Hepatocyte (in vitro differentiated cells): ENCODE measurements at regions not wholly inside any gene's neighbourhood (a gene's known extent, or its start where the extent isn't known, plus 50 kb on each side); places are given as distances from the start of the nearest gene placed in this dataset.
"Not testable (repeated sequence)": the region's sequence is repeated elsewhere in the genome, so short reads cannot be mapped to it uniquely, and the experiment has no call there.

Source experiments
- DNase-seq: peaks from one replicate; pipeline ENCODE4 v3.0.0-alpha.2; 2016; ENCODE audit warnings: low spot score
- H2AFZ ChIP-seq: fragments of 200-600 bp; sonication (generic); 2 replicates; pipeline ENCODE4 v1.6.0; 2016; ENCODE audit warnings: antibody characterized with exemption, mild to moderate bottlenecking
- H3K27ac ChIP-seq: fragments of 200-600 bp; sonication (generic); 2 replicates; pipeline ENCODE4 v1.5.1; 2016; ENCODE audit warnings: mild to moderate bottlenecking
- H3K27me3 ChIP-seq: fragments of 200-600 bp; sonication (generic); 2 replicates; pipeline ENCODE4 v1.6.1; 2016
- H3K36me3 ChIP-seq: fragments of 200-600 bp; sonication (generic); replicated peaks from 2 replicates; pipeline ENCODE4 v1.5.1; 2016; ENCODE audit warnings: low read depth; ENCODE audit not compliant: insufficient read depth
- H3K4me1 ChIP-seq: fragments of 200-600 bp; sonication (generic); 2 replicates; pipeline ENCODE4 v1.5.1; 2016; ENCODE audit warnings: mild to moderate bottlenecking, moderate library complexity; ENCODE audit not compliant: insufficient read depth
- H3K4me2 ChIP-seq: fragments of 200-600 bp; sonication (generic); 2 replicates; pipeline ENCODE4 v1.6.0; 2016
- H3K4me3 ChIP-seq: fragments of 200-600 bp; sonication (generic); 2 replicates; pipeline ENCODE4 v1.5.1; 2016; ENCODE audit warnings: mild to moderate bottlenecking
- H3K79me2 ChIP-seq: fragments of 200-600 bp; sonication (generic); 2 replicates; pipeline ENCODE4 v1.6.0; 2017; ENCODE audit warnings: mild to moderate bottlenecking
- H3K9me2 ChIP-seq: fragments of 200-600 bp; sonication (generic); replicated peaks from 2 replicates; pipeline ENCODE4 v1.6.0; 2017; ENCODE audit warnings: mild to moderate bottlenecking; ENCODE audit not compliant: insufficient read depth
- H3K9me3 ChIP-seq: fragments of 200-600 bp; sonication (generic); 2 replicates; pipeline ENCODE4 v1.5.1; 2016; ENCODE audit warnings: low read depth, mild to moderate bottlenecking
- H4K20me1 ChIP-seq: fragments of 200-600 bp; sonication (generic); 2 replicates; pipeline ENCODE4 v1.6.0; 2016; ENCODE audit warnings: mild to moderate bottlenecking; ENCODE audit not compliant: insufficient read depth, poor library complexity, severe bottlenecking
- EZH2 ChIP-seq: fragments of 200-600 bp; sonication (generic); IDR thresholded peaks from 2 replicates; pipeline ENCODE4 v1.6.1; 2016; ENCODE audit warnings: antibody characterized with exemption, mild to moderate bottlenecking, borderline replicate concordance
- EZH2phosphoT487 ChIP-seq: fragments of 200-600 bp; sonication (generic); IDR thresholded peaks from one replicate; pipeline ENCODE4 v1.6.1; 2018; ENCODE audit warnings: antibody characterized with exemption, mild to moderate bottlenecking, low read depth, moderate library complexity; ENCODE audit not compliant: unreplicated experiment, severe bottlenecking
- WGBS: methylation state at CpG from one replicate; pipeline ENCODE4 v1.1.6; 2016; ENCODE audit warnings: low lambda C conversion rate; ENCODE audit errors: missing lambda C conversion rate; 5-methylcytosine and 5-hydroxymethylcytosine counted together
- TF ChIP-seq, protein P1 (sequence below): fragments of 200-600 bp; sonication (generic); IDR thresholded peaks from 2 replicates; pipeline ENCODE4 v1.5.1; 2016; ENCODE audit warnings: antibody characterized with exemption, mild to moderate bottlenecking; ENCODE audit not compliant: poor library complexity

DNA sequence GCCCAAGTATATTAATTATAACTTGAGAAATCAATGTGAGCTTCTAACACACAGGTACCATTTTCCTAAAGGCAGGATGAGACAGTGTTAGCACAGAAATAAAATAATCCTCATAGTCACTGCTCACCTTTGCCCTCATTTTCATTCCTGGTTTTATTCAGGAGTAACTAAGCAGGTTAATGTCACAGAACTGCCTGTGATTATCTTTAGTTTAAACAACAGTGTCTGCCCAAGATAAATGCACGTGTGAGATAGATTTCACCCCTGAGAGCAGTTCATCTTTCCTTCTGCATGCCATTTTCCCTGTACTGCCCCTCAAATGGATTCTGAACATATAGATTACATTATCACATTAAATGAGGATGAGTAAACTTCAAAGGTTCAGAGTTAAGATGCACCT is 250.7 kb downstream of the RMST start:
- TF ChIP-seq EZH2phosphoT487 (no peak), EZH2 (no peak)
- TF ChIP-seq, protein P1, sequence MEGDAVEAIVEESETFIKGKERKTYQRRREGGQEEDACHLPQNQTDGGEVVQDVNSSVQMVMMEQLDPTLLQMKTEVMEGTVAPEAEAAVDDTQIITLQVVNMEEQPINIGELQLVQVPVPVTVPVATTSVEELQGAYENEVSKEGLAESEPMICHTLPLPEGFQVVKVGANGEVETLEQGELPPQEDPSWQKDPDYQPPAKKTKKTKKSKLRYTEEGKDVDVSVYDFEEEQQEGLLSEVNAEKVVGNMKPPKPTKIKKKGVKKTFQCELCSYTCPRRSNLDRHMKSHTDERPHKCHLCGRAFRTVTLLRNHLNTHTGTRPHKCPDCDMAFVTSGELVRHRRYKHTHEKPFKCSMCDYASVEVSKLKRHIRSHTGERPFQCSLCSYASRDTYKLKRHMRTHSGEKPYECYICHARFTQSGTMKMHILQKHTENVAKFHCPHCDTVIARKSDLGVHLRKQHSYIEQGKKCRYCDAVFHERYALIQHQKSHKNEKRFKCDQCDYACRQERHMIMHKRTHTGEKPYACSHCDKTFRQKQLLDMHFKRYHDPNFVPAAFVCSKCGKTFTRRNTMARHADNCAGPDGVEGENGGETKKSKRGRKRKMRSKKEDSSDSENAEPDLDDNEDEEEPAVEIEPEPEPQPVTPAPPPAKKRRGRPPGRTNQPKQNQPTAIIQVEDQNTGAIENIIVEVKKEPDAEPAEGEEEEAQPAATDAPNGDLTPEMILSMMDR: no peak
- Histone ChIP-seq H3K9me2 (no peaks in the 10 kb centered on the region), H3K79me2 (no peaks in the 10 kb centered on the region), H4K20me1 (no peaks in the 10 kb centered on the region), H3K9me3 (no peaks in the 10 kb centered on the region), H2AFZ (no peak overlapping the region), H3K36me3 (no peaks in the 10 kb centered on the region), H3K4me1 (peaks cover 6% of the 10 kb centered on the region), H3K4me2 (no peak overlapping the region), H3K4me3 (no peak overlapping the region), H3K27me3 (no peaks in the 10 kb centered on the region), H3K27ac (peak overlapping the region; percentile 51)
- WGBS: 9% methylated on average over 1 of the region's 1 CpG
- no peak for DNase-seq

GRCh38 chr12:97714107-97714563 is 251.5 kb downstream of the RMST start:
- Histone ChIP-seq H3K27me3 (no peaks in the 10 kb centered on the region), H4K20me1 (no peaks in the 10 kb centered on the region), H3K4me1 (peaks cover 6% of the 10 kb centered on the region), H3K9me2 (no peaks in the 10 kb centered on the region), H2AFZ (no peak overlapping the region), H3K4me3 (no peak overlapping the region), H3K79me2 (no peaks in the 10 kb centered on the region), H3K36me3 (no peaks in the 10 kb centered on the region), H3K4me2 (no peak overlapping the region), H3K27ac (peak overlapping the region; percentile 51), H3K9me3 (no peaks in the 10 kb centered on the region)
- DNase-seq: peak; percentile 13
- no peak for TF ChIP-seq EZH2
- TF ChIP-seq EZH2phosphoT487: no peak
- 76% methylated on average over 4 of the region's 4 CpGs for WGBS

GRCh38 chr12:97716356-97716755 is 253.8 kb downstream of the RMST start:
- H3K4me3 ChIP-seq: no peak overlapping the region
- H3K36me3 ChIP-seq: no peaks in the 10 kb centered on the region
- no peak overlapping the region for H2AFZ ChIP-seq
- peaks cover 6% of the 10 kb centered on the region for H3K4me1 ChIP-seq
- H4K20me1 ChIP-seq: no peaks in the 10 kb centered on the region
- no peak overlapping the region for H3K4me2 ChIP-seq
- 79% methylated on average over 1 of the region's 1 CpG for WGBS
- no peaks in the 10 kb centered on the region for H3K27me3 ChIP-seq
- H3K79me2 ChIP-seq: no peaks in the 10 kb centered on the region
- TF ChIP-seq EZH2phosphoT487 (no peak), EZH2 (no peak)
- TF ChIP-seq, protein P1: peak; percentile 40
- H3K9me3 ChIP-seq: no peaks in the 10 kb centered on the region
- H3K27ac ChIP-seq: no peak overlapping the region
- no peaks in the 10 kb centered on the region for H3K9me2 ChIP-seq
- DNase-seq: peak; percentile 17

DNA sequence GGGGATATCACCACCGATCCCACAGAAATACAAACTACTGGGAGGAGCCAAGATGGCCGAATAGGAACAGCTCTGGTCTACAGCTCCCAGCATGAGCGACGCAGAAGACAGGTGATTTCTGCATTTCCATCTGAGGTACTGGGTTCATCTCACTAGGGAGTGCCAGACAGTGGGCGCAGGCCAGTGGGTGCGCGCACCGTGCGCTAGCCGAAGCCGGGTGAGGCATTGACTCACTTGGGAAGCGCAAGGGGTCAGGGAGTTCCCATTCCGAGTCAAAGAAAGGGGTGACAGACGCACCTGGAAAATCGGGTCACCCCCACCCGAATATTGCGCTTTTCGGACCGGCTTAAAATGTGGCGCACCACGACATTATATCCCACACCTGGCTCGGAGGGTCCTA is 261.2 kb downstream of the RMST start:
- not testable (repeated sequence) for H3K27ac ChIP-seq, DNase-seq, H3K4me2 ChIP-seq, H3K9me2 ChIP-seq, H4K20me1 ChIP-seq, H3K27me3 ChIP-seq, H3K4me3 ChIP-seq, H3K79me2 ChIP-seq, H2AFZ ChIP-seq, H3K4me1 ChIP-seq, H3K36me3 ChIP-seq, H3K9me3 ChIP-seq
- WGBS: 92% methylated on average over 21 of the region's 22 CpGs
